OCI-LY3 (cell line): ENCODE measurements at regions not wholly inside any gene's neighbourhood (a gene's known extent, or its start where the extent isn't known, plus 50 kb on each side); places are given as distances from the start of the nearest gene placed in this dataset.
"Not testable (repeated sequence)": the region's sequence is repeated elsewhere in the genome, so short reads cannot be mapped to it uniquely, and the experiment has no call there.

Experiments
- H2AFZ ChIP-seq: fragments of 200-600, 300-600 bp; shearing (Covaris generic); 2 replicates; pipeline ENCODE4 v1.6.0; 2014; ENCODE audit warnings: antibody characterized with exemption, low read depth, low read length
- H3K27ac ChIP-seq: fragments of 200-600, 300-600 bp; sonication (generic); 2 replicates; pipeline ENCODE4 v1.5.1; 2014; ENCODE audit warnings: mild to moderate bottlenecking, low read length, moderate library complexity, mixed read lengths
- H3K27me3 ChIP-seq: fragments of 200-600, 300-600 bp; sonication (generic); 2 replicates; pipeline ENCODE4 v1.6.1; 2014; ENCODE audit warnings: low read depth, low read length, mixed read lengths
- H3K36me3 ChIP-seq: fragments of 200-600, 300-600 bp; sonication (generic); replicated peaks from 2 replicates; pipeline ENCODE3; 2014; ENCODE audit warnings: low read depth, low read length, mixed read lengths
- H3K4me1 ChIP-seq: fragments of 300-600, 200-600 bp; sonication (generic); 2 replicates; pipeline ENCODE4 v1.6.1; 2014; ENCODE audit warnings: low read length, mixed read lengths
- H3K4me2 ChIP-seq: fragments of 200-600, 300-600 bp; sonication (generic); 2 replicates; pipeline ENCODE4 v1.6.1; 2014; ENCODE audit warnings: low read length, mixed read lengths
- H3K4me3 ChIP-seq: fragments of 300-600, 200-600 bp; sonication (generic); 2 replicates; pipeline ENCODE4 v1.5.1; 2014; ENCODE audit warnings: antibody characterized with exemption, mild to moderate bottlenecking, low read length, moderate library complexity
- H3K79me2 ChIP-seq: fragments of 300-600, 200-600 bp; shearing (Covaris generic); 2 replicates; pipeline ENCODE4 v1.6.1; 2014; ENCODE audit warnings: mild to moderate bottlenecking, low read length, mixed read lengths
- H3K9ac ChIP-seq: fragments of 300-600, 200-600 bp; shearing (Covaris generic); 2 replicates; pipeline ENCODE4 v1.6.0; 2014; ENCODE audit warnings: mild to moderate bottlenecking, low read length, moderate library complexity
- H3K9me3 ChIP-seq: fragments of 200-600, 300-600 bp; shearing (Covaris generic); 2 replicates; pipeline ENCODE4 v1.6.1; 2014; ENCODE audit warnings: low read length, mixed read lengths; ENCODE audit not compliant: insufficient read depth
- H4K20me1 ChIP-seq: fragments of 200-600, 300-600 bp; sonication (generic); 2 replicates; pipeline ENCODE4 v1.6.1; 2016; ENCODE audit warnings: low read length, mixed read lengths; ENCODE audit not compliant: insufficient read depth
- CTCF ChIP-seq: fragments of 200-600, 300-600 bp; sonication (generic); IDR thresholded peaks from 2 replicates; pipeline ENCODE4 v1.5.1; 2014; ENCODE audit warnings: antibody characterized with exemption, low read length, low read depth
- EZH2phosphoT487 ChIP-seq: fragments of 200-600 bp; shearing (Covaris generic); IDR thresholded peaks from 2 replicates; pipeline ENCODE4 v1.6.1; 2018; ENCODE audit warnings: antibody characterized with exemption, mixed run types, low read depth

DNA sequence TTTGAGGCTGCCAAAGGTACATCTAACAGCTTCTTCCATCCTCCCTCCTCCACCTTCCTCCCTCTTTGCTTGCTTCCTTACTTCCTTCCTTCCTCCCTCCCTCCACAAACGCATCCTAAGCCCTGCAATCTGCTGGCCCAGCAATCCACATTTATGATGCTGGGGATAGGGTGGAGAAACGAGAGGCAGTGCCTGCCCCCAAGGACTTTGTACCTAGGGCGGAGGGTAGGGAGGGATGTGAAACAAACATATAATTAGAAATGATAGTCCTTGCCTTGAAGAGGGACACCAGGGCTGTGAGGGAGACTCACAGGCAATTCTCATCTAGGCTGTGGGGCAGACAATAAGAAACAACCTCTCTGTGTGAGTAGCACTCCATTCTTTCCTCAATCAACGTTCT lies 188.3 kb downstream of the ANKRD30B start:
- no peak overlapping the region for H3K4me2 ChIP-seq

DNA sequence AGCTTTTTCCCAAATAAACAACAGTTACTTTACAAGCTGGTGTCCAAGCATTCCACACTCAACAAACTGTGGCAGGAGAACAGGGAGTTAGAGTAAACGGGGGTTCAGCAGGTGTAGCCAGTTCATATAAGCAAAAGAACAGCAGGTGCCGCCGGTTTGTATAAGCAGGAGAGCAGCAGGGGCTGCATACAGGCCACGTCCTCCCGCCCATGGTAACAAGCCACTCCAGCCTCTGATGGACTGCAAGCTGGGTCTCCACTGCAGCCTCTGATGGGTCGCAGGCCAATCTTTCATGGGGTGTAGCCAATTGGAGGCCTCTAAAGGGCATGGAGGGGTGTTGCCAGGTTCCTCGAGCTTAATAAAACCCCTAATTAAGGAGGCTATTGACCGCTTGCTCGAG lies 189.3 kb downstream of the ANKRD30B start:
- Histone ChIP-seq H3K4me2 (no peak overlapping the region), H3K4me1 (no peaks in the 10 kb centered on the region), H3K4me3 (no peak overlapping the region), H3K9ac (no peak overlapping the region), H4K20me1 (no peaks in the 10 kb centered on the region), H3K36me3 (no peaks in the 10 kb centered on the region), H3K9me3 (no peaks in the 10 kb centered on the region), H2AFZ (no peak overlapping the region), H3K79me2 (no peaks in the 10 kb centered on the region), H3K27ac (no peak overlapping the region), H3K27me3 (no peaks in the 10 kb centered on the region)
- TF ChIP-seq EZH2phosphoT487: no peak
- TF ChIP-seq CTCF: no peak

More for the DNA sequence above, 188.3 kb downstream of the ANKRD30B start:
- no peak overlapping the region for H3K9ac ChIP-seq
- H3K9me3 ChIP-seq: no peaks in the 10 kb centered on the region
- H3K36me3 ChIP-seq: no peaks in the 10 kb centered on the region
- no peak overlapping the region for H3K4me3 ChIP-seq
- H3K27ac ChIP-seq: no peak overlapping the region
- H3K27me3 ChIP-seq: no peaks in the 10 kb centered on the region
- no peaks in the 10 kb centered on the region for H3K4me1 ChIP-seq
- H4K20me1 ChIP-seq: no peaks in the 10 kb centered on the region
- H2AFZ ChIP-seq: no peak overlapping the region
- TF ChIP-seq EZH2phosphoT487: no peak
- TF ChIP-seq CTCF: no peak
- no peaks in the 10 kb centered on the region for H3K79me2 ChIP-seq

DNA sequence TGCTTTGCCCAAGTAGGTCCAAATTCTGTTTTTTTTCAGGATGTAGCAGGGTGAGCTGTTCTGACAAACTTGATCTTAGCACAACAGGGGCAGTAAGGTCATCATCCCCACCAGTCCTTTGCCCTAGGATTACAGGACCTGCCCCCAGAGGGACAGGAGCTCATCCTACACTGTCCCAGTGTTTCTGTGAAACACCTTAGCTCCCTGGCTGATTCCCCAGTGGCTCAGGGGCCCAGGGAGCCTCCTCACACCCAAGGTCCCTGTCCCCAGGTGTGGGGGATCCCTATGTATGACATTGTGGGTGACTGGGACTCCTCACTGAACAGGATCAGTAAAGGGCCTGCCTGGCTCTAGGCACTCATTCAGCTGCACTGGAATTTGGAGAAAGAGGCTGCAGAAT lies 191.2 kb downstream of the ANKRD30B start:
- Histone ChIP-seq H3K27ac (no peak overlapping the region), H4K20me1 (no peaks in the 10 kb centered on the region), H3K9me3 (no peaks in the 10 kb centered on the region), H3K36me3 (no peaks in the 10 kb centered on the region), H3K79me2 (no peaks in the 10 kb centered on the region), H3K4me3 (no peak overlapping the region), H3K4me1 (no peaks in the 10 kb centered on the region), H3K9ac (no peak overlapping the region), H3K4me2 (no peak overlapping the region), H3K27me3 (no peaks in the 10 kb centered on the region), H2AFZ (no peak overlapping the region)
- TF ChIP-seq CTCF (no peak), EZH2phosphoT487 (no peak)

DNA sequence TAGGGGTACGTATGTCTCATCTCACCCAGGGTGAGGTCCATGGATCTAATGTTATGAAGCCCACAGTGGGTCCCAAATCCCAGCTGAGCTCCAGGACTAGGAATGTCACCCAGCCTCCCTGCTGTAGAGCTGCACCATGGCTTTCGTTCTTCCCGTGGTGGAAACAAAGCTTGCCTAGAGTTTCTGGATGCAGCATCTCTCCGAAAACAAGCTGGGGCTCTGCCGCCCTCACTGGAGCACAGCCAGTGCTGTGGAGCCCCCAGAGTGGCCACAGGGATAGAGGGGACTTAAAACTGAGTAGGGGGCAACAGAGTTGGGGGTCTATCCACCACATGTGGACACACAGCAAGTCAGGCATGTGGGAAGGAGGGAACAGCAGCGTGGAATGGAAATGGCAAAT lies 192.1 kb downstream of the ANKRD30B start:
- H3K79me2 ChIP-seq, H3K4me3 ChIP-seq, H3K27me3 ChIP-seq, H3K27ac ChIP-seq, H3K4me1 ChIP-seq, H2AFZ ChIP-seq, H3K36me3 ChIP-seq, H3K4me2 ChIP-seq, H3K9ac ChIP-seq, H4K20me1 ChIP-seq, H3K9me3 ChIP-seq: not testable (repeated sequence)

DNA sequence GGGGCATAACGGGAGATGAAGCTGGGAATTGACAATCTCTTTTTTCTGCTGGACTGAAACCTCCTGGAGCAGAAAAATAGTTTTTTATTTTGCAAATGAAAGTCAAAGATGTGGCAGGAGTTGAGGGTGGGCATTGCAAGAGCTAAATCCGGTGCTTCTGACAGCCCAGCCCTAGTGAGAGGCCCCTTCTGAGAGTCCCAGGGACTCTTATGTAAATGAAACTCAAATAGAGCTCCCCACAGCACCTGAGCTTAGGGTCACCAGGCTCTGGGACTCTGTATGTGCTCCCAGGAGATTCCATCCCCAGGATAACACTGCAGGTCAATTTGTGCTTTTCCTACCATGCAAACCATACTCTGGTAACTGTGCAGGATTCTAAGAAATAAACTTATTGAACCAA lies 192.8 kb downstream of the ANKRD30B start:
- H3K27ac ChIP-seq: no peak overlapping the region
- no peak overlapping the region for H2AFZ ChIP-seq
- TF ChIP-seq CTCF (no peak), EZH2phosphoT487 (no peak)
- no peaks in the 10 kb centered on the region for H4K20me1 ChIP-seq
- no peaks in the 10 kb centered on the region for H3K9me3 ChIP-seq
- H3K4me3 ChIP-seq: no peak overlapping the region
- no peak overlapping the region for H3K4me2 ChIP-seq
- no peaks in the 10 kb centered on the region for H3K36me3 ChIP-seq
- H3K27me3 ChIP-seq: no peaks in the 10 kb centered on the region
- H3K79me2 ChIP-seq: no peaks in the 10 kb centered on the region
- no peaks in the 10 kb centered on the region for H3K4me1 ChIP-seq
- no peak overlapping the region for H3K9ac ChIP-seq
